Activated CD8-positive, alpha-beta memory T cell treated with anti-CD3 and anti-CD28 coated beads for 1 hour (primary cell): ENCODE measurements at regions not wholly inside any gene's neighbourhood (a gene's known extent, or its start where the extent isn't known, plus 50 kb on each side); places are given as distances from the start of the nearest gene placed in this dataset.

Experiments
- DNase-seq, 2 donors: peaks; one replicate each; pipeline ENCODE4 v3.0.0-alpha.2; 2020; ENCODE audit warnings: low read depth in 1 of 2; ENCODE audit errors: extremely low read depth in 1 of 2

DNA sequence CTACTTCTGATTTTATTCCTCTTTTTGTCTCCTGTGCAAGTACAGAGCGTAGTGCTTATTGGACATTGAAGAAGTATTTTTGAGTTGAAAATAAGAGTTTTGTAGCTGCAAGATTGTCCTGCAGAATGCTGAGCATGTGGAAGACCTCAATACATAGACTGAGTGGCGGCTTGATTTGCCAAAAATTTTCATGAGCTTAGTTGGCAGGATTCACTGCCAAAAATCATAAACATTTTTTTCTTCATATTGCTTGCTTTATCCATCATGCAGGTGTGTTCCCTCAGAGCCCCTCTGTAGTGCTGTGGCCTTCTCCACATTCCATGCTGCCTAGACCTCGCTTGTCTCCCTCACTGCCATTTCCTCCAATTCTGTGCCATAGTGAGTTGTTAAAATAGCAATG lies 100.1 kb downstream of the DUSP10 start:
- DNase-seq: no peak

DNA sequence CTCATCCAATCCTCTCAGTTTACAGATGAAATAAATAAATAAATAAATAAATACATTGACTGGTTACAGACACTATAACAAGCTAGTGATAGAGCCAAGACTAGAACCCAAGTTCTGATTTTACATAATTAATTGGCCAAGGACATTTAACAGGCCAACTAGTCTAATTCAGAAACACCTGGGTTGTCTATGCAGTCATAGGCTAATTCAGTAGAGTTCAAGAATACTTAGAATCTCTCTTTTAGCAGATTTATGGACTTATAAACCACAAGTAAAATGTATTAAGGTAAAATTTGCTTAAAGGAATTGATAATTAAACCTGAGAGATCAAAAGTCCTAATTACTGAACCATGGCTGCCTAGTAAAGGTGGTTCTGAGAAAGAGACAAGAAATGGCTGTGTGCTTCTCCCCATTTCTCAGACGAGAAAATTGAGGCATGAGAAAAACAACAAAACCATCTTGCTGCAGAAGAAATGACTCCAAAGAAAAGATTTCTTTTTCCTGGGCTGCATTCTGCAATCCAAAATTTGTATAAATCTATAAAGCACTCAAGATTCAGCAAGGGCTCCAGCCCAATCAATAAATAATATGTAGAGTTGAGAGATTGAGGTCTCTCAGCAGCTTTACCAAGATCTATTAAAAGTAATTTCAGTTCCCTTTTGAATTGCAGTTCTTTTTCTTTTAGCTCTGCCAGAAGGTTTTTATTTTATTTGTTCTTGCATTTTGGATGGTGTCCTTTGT lies 98.3 kb downstream of the DUSP10 start:
- no peak for DNase-seq

DNA sequence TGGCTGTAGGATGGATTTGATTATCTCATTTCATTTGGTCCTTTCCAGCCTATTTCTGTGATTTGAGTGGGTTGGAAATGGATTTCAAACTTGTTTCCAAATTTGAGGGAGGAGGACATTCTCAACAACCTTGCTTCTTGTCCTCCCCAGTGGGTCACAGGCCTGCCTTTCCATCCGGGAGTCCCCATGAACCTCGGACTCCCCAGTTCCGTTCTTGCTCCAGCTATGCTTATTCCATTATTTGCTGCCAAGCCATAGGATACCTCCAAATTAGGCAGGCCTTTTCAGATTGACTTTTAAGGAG lies 97.8 kb downstream of the DUSP10 start:
- no peak for DNase-seq

DNA sequence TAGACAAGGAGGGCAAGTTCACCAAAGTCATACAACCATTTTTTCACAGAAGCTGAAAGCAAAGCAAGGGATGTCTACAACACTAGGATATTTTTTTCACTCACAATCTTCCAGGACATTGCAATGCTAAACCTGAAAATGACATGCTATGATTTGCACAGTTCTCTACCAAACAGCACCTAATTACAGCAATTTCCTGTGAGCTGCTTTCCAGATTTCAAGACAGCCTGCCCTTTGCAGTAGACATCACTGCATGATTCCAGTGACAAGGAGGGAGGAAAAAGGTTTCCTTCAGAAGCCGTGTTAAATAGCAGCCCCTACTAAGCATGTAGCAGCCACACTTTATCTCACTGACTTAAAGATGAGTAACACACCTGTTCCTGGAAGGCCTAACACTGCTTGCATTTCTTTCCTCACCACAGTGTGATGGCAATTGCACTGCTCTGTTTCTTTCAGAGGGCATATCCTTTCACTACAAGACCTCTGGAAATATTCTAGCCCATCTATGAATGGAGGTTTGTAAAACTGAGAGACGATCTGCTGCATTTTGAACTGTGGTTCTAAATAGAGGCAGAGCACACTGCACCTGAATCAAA lies 97.1 kb downstream of the DUSP10 start:
- DNase-seq: no peak

DNA sequence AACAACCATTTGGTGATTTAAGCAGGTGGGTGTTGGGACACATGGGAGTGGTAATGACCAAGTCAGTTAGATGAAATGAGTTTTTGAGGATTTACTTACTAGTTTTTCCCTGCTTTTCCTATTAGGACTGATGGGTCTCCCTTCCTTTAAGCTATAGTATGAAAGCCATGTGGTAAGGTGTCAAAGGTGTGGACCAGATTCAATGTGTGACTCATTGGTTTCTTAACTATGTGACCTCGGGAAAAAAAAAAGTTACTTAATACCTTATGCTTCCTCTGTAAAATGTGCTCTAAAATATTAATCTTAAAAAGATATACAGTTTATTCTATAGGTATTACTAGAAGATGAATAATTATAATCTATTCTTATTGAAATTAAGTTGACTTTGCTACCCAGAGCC lies 93.7 kb downstream of the DUSP10 start:
- DNase-seq: no peak
